ENCODE measurements at regions not wholly inside any gene's neighbourhood (a gene's known extent, or its start where the extent isn't known, plus 50 kb on each side); places are given as distances from the start of the nearest gene placed in this dataset.

- no peak overlapping the region for H3K27ac ChIP-seq (ENCODE audit: low read length in 2 of 2)
- Mint-ChIP-seq H3K4me1 (no peaks in the 10 kb centered on the region), H3K9me3 (ENCODE audit: insufficient read depth) (peaks cover 7% of the 10 kb centered on the region), H3K27me3 (peaks cover 2% of the 10 kb centered on the region), H3K4me3 (no peak overlapping the region), H3K27ac (no peak overlapping the region)
- H3K4me2 ChIP-seq (replicated peaks; ENCODE audit: low read depth, low read length, poor library complexity, severe bottlenecking): no peak overlapping the region
- H3K9ac ChIP-seq (ENCODE audit: low read length): no peak overlapping the region
- no peaks in the 10 kb centered on the region for H3K36me3 ChIP-seq (replicated peaks in 1 of 2; ENCODE audit: control extremely low read depth in 1 of 2, control insufficient read depth in 1 of 2, extremely low read depth in 1 of 2, insufficient read depth in 2 of 2, low read length in 1 of 2)
- no peaks in the 10 kb centered on the region for H3K27me3 ChIP-seq (replicated peaks in 1 of 4; ENCODE audit: control extremely low read depth in 1 of 4, control insufficient read depth in 3 of 4, insufficient read depth in 4 of 4, low read length in 3 of 4)
- no peak overlapping the region for H3K4me3 ChIP-seq (ENCODE audit: control extremely low read depth in 1 of 5, extremely low read depth in 1 of 5, insufficient read depth in 1 of 5, low read depth in 2 of 5, low read length in 4 of 5)
- H3K9me3 ChIP-seq (ENCODE audit: control extremely low read depth in 1 of 3, control insufficient read depth in 2 of 3, insufficient read depth in 1 of 3, low read length in 2 of 3): peaks cover 0 to 67% (median 4%) of the 10 kb centered on the region in 3 donors
- 79% methylated on average over 39 of the region's 39 CpGs for WGBS (ENCODE audit: insufficient coverage)
- H4K20me1 ChIP-seq (ENCODE audit: control insufficient read depth, insufficient read depth, low read length, poor library complexity, severe bottlenecking): no peaks in the 10 kb centered on the region
- DNase-seq: no peak
- intact Hi-C loops (cut with micrococcal nuclease): no loop called here
- ATAC-seq (ENCODE audit: low read depth): no peak
- no peak for TF ChIP-seq EZH2 (IDR thresholded peaks at IDR 0.05; ENCODE audit: borderline replicate concordance, insufficient read depth, low read depth, low read length, poor library complexity, severe bottlenecking)
- TF ChIP-seq, protein P1, sequence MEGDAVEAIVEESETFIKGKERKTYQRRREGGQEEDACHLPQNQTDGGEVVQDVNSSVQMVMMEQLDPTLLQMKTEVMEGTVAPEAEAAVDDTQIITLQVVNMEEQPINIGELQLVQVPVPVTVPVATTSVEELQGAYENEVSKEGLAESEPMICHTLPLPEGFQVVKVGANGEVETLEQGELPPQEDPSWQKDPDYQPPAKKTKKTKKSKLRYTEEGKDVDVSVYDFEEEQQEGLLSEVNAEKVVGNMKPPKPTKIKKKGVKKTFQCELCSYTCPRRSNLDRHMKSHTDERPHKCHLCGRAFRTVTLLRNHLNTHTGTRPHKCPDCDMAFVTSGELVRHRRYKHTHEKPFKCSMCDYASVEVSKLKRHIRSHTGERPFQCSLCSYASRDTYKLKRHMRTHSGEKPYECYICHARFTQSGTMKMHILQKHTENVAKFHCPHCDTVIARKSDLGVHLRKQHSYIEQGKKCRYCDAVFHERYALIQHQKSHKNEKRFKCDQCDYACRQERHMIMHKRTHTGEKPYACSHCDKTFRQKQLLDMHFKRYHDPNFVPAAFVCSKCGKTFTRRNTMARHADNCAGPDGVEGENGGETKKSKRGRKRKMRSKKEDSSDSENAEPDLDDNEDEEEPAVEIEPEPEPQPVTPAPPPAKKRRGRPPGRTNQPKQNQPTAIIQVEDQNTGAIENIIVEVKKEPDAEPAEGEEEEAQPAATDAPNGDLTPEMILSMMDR (IDR thresholded peaks at IDR 0.05): no peak
- no peaks in the 10 kb centered on the region for H3K4me1 ChIP-seq (ENCODE audit: control insufficient read depth in 2 of 2, insufficient read depth in 2 of 2, low read length in 2 of 2)
- H2AFZ ChIP-seq (ENCODE audit: insufficient read depth, low read depth, low read length, poor library complexity, severe bottlenecking): no peak overlapping the region
- H3K79me2 ChIP-seq (ENCODE audit: control insufficient read depth, insufficient read depth, low read length): no peaks in the 10 kb centered on the region
- ChIA-PET POLR2A (no interaction called here), CTCF (interaction anchor here (1.0 kb wide), 1 partner anchor 14 kb away, joined by 3 read pairs; no protein-coding TSS in a partner anchor)
These were observed 529.6 kb downstream of the BRD1 start for GRCh38 chr22:49297871-49298721.

- Histone ChIP-seq H3K27ac (ENCODE audit: low read length in 2 of 2) (no peak overlapping the region), H3K36me3 (replicated peaks in 1 of 2; ENCODE audit: control extremely low read depth in 1 of 2, control insufficient read depth in 1 of 2, extremely low read depth in 1 of 2, insufficient read depth in 2 of 2, low read length in 1 of 2) (no peaks in the 10 kb centered on the region), H3K4me1 (ENCODE audit: control insufficient read depth in 2 of 2, insufficient read depth in 2 of 2, low read length in 2 of 2) (no peaks in the 10 kb centered on the region), H3K4me2 (replicated peaks; ENCODE audit: low read depth, low read length, poor library complexity, severe bottlenecking) (no peak overlapping the region), H3K9ac (ENCODE audit: low read length) (no peak overlapping the region), H2AFZ (ENCODE audit: insufficient read depth, low read depth, low read length, poor library complexity, severe bottlenecking) (no peak overlapping the region), H3K9me3 (ENCODE audit: control extremely low read depth in 1 of 3, control insufficient read depth in 2 of 3, insufficient read depth in 1 of 3, low read length in 2 of 3) (peaks cover 0 to 75% (median 4%) of the 10 kb centered on the region in 3 donors), H3K79me2 (ENCODE audit: control insufficient read depth, insufficient read depth, low read length) (no peaks in the 10 kb centered on the region), H3K4me3 (ENCODE audit: control extremely low read depth in 1 of 5, extremely low read depth in 1 of 5, insufficient read depth in 1 of 5, low read depth in 2 of 5, low read length in 4 of 5) (no peak overlapping the region), H3K27me3 (replicated peaks in 1 of 4; ENCODE audit: control extremely low read depth in 1 of 4, control insufficient read depth in 3 of 4, insufficient read depth in 4 of 4, low read length in 3 of 4) (no peaks in the 10 kb centered on the region), H4K20me1 (ENCODE audit: control insufficient read depth, insufficient read depth, low read length, poor library complexity, severe bottlenecking) (no peaks in the 10 kb centered on the region)
- WGBS (ENCODE audit: insufficient coverage): 89% methylated on average over 27 of the region's 27 CpGs
- H3K9me3 Mint-ChIP-seq (ENCODE audit: insufficient read depth): peaks cover 7% of the 10 kb centered on the region
- intact Hi-C loops (cut with micrococcal nuclease): no loop called here
- H3K4me3 Mint-ChIP-seq: no peak overlapping the region
- TF ChIP-seq, protein P1 (IDR thresholded peaks at IDR 0.05): no peak
- no peak for TF ChIP-seq EZH2 (IDR thresholded peaks at IDR 0.05; ENCODE audit: borderline replicate concordance, insufficient read depth, low read depth, low read length, poor library complexity, severe bottlenecking)
- DNase-seq (no peak), ATAC-seq (ENCODE audit: low read depth) (no peak)
- H3K4me1 Mint-ChIP-seq: no peaks in the 10 kb centered on the region
- H3K27ac Mint-ChIP-seq: no peak overlapping the region
- ChIA-PET CTCF (interaction anchor here (1.0 to 2.0 kb wide), 2 partner anchors 8 to 14 kb away, joined by 3 to 5 read pairs; no protein-coding TSS in a partner anchor), POLR2A (no interaction called here)
- no peaks in the 10 kb centered on the region for H3K27me3 Mint-ChIP-seq
These were observed 530.3 kb downstream of the BRD1 start for GRCh38 chr22:49297286-49297870.
